Liver (tissue), 8 donors: ENCODE measurements at regions not wholly inside any gene's neighbourhood (a gene's known extent, or its start where the extent isn't known, plus 50 kb on each side); places are given as distances from the start of the nearest gene placed in this dataset.

ENCODE experiments used
- DNase-seq: peaks from one replicate; pipeline ENCODE4 v3.0.0-alpha.2; 2017; ENCODE audit warnings: low spot score
- H3K27ac ChIP-seq, 2 donors: one replicate each; pipeline ENCODE4 v1.7.0; 2013; ENCODE audit warnings: inconsistent platforms in 2 of 2, low read length in 2 of 2, control low read depth in 1 of 2, low read depth in 1 of 2, mild to moderate bottlenecking in 1 of 2
- H3K27me3 ChIP-seq, 4 donors: one replicate each; pipeline versions ENCODE4 v1.6.1 to v1.7.0; 2013; ENCODE audit warnings: low read length in 3 of 4, inconsistent platforms in 1 of 4, mild to moderate bottlenecking in 1 of 4, moderate library complexity in 1 of 4; ENCODE audit not compliant: control insufficient read depth in 4 of 4, insufficient read depth in 4 of 4
- H3K36me3 ChIP-seq, 4 donors: one replicate each; pipeline versions ENCODE4 v1.6.1 to v1.7.0; 2013; ENCODE audit warnings: low read length in 3 of 4, mild to moderate bottlenecking in 3 of 4, low read depth in 1 of 4, moderate library complexity in 1 of 4; ENCODE audit not compliant: control insufficient read depth in 4 of 4, insufficient read depth in 3 of 4
- H3K4me1 ChIP-seq, 4 donors: one replicate each; pipeline versions ENCODE4 v1.6.1 to v1.7.0; 2013; ENCODE audit warnings: low read length in 3 of 4, mild to moderate bottlenecking in 3 of 4, moderate library complexity in 1 of 4; ENCODE audit not compliant: control insufficient read depth in 4 of 4, insufficient read depth in 4 of 4
- H3K4me3 ChIP-seq, 3 donors: one replicate each; pipeline versions ENCODE4 v1.6.1 to v1.7.0; 2013; ENCODE audit warnings: low read length in 3 of 3, control low read depth in 1 of 3, low read depth in 1 of 3, mild to moderate bottlenecking in 1 of 3
- H3K9ac ChIP-seq, 2 donors: one replicate each; pipeline ENCODE4 v1.7.0; 2013; ENCODE audit warnings: low read length in 2 of 2, mild to moderate bottlenecking in 2 of 2, moderate library complexity in 2 of 2, control low read depth in 1 of 2, low read depth in 1 of 2
- H3K9me3 ChIP-seq, 4 donors: one replicate each; pipeline versions ENCODE4 v1.6.1 to v1.7.0; 2013; ENCODE audit warnings: low read length in 3 of 4; ENCODE audit not compliant: control insufficient read depth in 4 of 4
- FOXA1 ChIP-seq: IDR thresholded peaks from 2 replicates; pipeline ENCODE4 v1.6.1; 2016; ENCODE audit warnings: antibody characterized with exemption
- FOXA2 ChIP-seq: IDR thresholded peaks from 2 replicates; pipeline ENCODE4 v1.6.1; 2016; ENCODE audit warnings: antibody characterized with exemption
- GABPA ChIP-seq, 2 donors: IDR thresholded peaks in 1 of 2; conservative IDR thresholded peaks in 1 of 2; 2 replicates each; pipeline ENCODE4 v1.6.1; 2016; ENCODE audit warnings: antibody characterized with exemption in 2 of 2, mild to moderate bottlenecking in 1 of 2, moderate library complexity in 1 of 2
- HNF4A ChIP-seq, 2 donors: conservative IDR thresholded peaks; 2 replicates each; pipeline ENCODE4 v1.6.1; 2016; ENCODE audit warnings: antibody characterized with exemption in 2 of 2, mild to moderate bottlenecking in 2 of 2
- HNF4G ChIP-seq: IDR thresholded peaks from 2 replicates; pipeline ENCODE4 v1.6.1; 2016; ENCODE audit warnings: antibody characterized with exemption
- JUND ChIP-seq, 2 donors: IDR thresholded peaks; 2 replicates each; pipeline ENCODE4 v1.6.1; 2016; ENCODE audit warnings: antibody characterized with exemption in 2 of 2
- NR2F2 ChIP-seq: IDR thresholded peaks from 2 replicates; pipeline ENCODE4 v1.6.1; 2016; ENCODE audit warnings: antibody characterized with exemption
- RAD21 ChIP-seq, 2 donors: IDR thresholded peaks; 2 replicates each; pipeline ENCODE4 v1.6.1; 2016; ENCODE audit warnings: antibody characterized with exemption in 2 of 2, mild to moderate bottlenecking in 2 of 2
- RXRA ChIP-seq, 2 donors: IDR thresholded peaks; 2 replicates each; pipeline ENCODE4 v1.6.1; 2017 to 2018; ENCODE audit warnings: antibody characterized with exemption in 2 of 2, mild to moderate bottlenecking in 1 of 2
- SP1 ChIP-seq: IDR thresholded peaks from 2 replicates; pipeline ENCODE4 v1.6.1; 2018; ENCODE audit warnings: antibody characterized with exemption, mild to moderate bottlenecking
- TAF1 ChIP-seq: conservative IDR thresholded peaks from 2 replicates; pipeline ENCODE4 v1.6.1; 2016; ENCODE audit warnings: antibody characterized with exemption, mild to moderate bottlenecking
- YY1 ChIP-seq: IDR thresholded peaks from 2 replicates; pipeline ENCODE4 v1.6.1; 2016; ENCODE audit warnings: antibody characterized with exemption, mild to moderate bottlenecking
- WGBS: extraction: QIAGEN DNeasy Blood & Tissue Kit; methylation state at CpG from one replicate; pipeline ENCODE4 v1.1.7; 2013; 5-methylcytosine and 5-hydroxymethylcytosine counted together
- TF ChIP-seq, protein P1 (sequence below): IDR thresholded peaks from 2 replicates; pipeline ENCODE4 v1.6.1; 2016; ENCODE audit warnings: antibody characterized with exemption, mild to moderate bottlenecking
- TF ChIP-seq, protein P2 (sequence below): IDR thresholded peaks from 2 replicates; pipeline ENCODE4 v1.6.1; 2016; ENCODE audit warnings: antibody characterized with exemption
- TF ChIP-seq, protein P3 (sequence below): IDR thresholded peaks from 2 replicates; pipeline ENCODE4 v1.6.1; 2016; ENCODE audit warnings: antibody characterized with exemption
- TF ChIP-seq, protein P4 (sequence below): fragments of 150-350 bp; IDR thresholded peaks from 2 replicates; pipeline ENCODE4 v1.5.1; 2017; ENCODE audit warnings: improper control_type of control experiment, low read depth, low read length; ENCODE audit not compliant: missing input control
- TF ChIP-seq, protein P5 (sequence below): IDR thresholded peaks from 2 replicates; pipeline ENCODE4 v1.6.1; 2016; ENCODE audit warnings: antibody characterized with exemption
- donor health status: healthy.
- donor health status: healthy.
- donor health status: healthy.
- donor health status: healthy.
- donor health status: healthy.

DNA sequence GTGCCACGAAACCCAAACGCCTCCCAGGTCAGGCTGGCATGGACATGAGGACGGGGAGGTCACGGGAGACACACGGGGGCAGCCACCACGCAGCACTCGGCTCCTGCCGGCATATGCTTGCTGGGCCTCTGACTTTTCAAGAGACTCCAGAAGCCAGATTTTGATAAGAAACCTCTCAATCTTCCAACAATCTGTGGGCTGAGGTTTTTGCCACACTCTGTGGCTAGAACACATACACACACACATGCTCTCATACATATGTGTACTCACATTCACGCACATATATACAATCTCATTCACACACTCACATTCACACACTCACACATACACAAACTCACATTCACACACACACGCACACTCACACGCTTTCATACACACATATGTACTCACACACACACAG lies 86.7 kb upstream of the LINGO1 start:
- no peaks in the 10 kb centered on the region for H3K9me3 ChIP-seq
- H3K9ac ChIP-seq: no peak overlapping the region
- DNase-seq: no peak
- no peaks in the 10 kb centered on the region for H3K36me3 ChIP-seq
- H3K27ac ChIP-seq: no peak overlapping the region
- no peaks in the 10 kb centered on the region for H3K27me3 ChIP-seq
- H3K4me1 ChIP-seq: no peaks in the 10 kb centered on the region
- WGBS: 76% methylated on average over 11 of the region's 11 CpGs
- TF ChIP-seq FOXA1 (no peak), HNF4G (no peak), HNF4A (conservative IDR thresholded peaks at IDR 0.05) (no peak), RAD21 (IDR thresholded peaks at IDR 0.05) (no peak), NR2F2 (no peak), TAF1 (no peak), JUND (IDR thresholded peaks at IDR 0.05) (no peak), SP1 (no peak), YY1 (no peak), GABPA (IDR thresholded peaks at IDR 0.05 in 1 of 2, conservative IDR thresholded peaks at IDR 0.05 in 1 of 2) (no peak), FOXA2 (no peak), RXRA (IDR thresholded peaks at IDR 0.05) (no peak)
- TF ChIP-seq, protein P1, sequence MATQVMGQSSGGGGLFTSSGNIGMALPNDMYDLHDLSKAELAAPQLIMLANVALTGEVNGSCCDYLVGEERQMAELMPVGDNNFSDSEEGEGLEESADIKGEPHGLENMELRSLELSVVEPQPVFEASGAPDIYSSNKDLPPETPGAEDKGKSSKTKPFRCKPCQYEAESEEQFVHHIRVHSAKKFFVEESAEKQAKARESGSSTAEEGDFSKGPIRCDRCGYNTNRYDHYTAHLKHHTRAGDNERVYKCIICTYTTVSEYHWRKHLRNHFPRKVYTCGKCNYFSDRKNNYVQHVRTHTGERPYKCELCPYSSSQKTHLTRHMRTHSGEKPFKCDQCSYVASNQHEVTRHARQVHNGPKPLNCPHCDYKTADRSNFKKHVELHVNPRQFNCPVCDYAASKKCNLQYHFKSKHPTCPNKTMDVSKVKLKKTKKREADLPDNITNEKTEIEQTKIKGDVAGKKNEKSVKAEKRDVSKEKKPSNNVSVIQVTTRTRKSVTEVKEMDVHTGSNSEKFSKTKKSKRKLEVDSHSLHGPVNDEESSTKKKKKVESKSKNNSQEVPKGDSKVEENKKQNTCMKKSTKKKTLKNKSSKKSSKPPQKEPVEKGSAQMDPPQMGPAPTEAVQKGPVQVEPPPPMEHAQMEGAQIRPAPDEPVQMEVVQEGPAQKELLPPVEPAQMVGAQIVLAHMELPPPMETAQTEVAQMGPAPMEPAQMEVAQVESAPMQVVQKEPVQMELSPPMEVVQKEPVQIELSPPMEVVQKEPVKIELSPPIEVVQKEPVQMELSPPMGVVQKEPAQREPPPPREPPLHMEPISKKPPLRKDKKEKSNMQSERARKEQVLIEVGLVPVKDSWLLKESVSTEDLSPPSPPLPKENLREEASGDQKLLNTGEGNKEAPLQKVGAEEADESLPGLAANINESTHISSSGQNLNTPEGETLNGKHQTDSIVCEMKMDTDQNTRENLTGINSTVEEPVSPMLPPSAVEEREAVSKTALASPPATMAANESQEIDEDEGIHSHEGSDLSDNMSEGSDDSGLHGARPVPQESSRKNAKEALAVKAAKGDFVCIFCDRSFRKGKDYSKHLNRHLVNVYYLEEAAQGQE: no peak
- TF ChIP-seq, protein P2, sequence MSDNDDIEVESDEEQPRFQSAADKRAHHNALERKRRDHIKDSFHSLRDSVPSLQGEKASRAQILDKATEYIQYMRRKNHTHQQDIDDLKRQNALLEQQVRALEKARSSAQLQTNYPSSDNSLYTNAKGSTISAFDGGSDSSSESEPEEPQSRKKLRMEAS: no peak
- TF ChIP-seq, protein P3, sequence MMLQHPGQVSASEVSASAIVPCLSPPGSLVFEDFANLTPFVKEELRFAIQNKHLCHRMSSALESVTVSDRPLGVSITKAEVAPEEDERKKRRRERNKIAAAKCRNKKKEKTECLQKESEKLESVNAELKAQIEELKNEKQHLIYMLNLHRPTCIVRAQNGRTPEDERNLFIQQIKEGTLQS: no peak
- TF ChIP-seq, protein P4, sequence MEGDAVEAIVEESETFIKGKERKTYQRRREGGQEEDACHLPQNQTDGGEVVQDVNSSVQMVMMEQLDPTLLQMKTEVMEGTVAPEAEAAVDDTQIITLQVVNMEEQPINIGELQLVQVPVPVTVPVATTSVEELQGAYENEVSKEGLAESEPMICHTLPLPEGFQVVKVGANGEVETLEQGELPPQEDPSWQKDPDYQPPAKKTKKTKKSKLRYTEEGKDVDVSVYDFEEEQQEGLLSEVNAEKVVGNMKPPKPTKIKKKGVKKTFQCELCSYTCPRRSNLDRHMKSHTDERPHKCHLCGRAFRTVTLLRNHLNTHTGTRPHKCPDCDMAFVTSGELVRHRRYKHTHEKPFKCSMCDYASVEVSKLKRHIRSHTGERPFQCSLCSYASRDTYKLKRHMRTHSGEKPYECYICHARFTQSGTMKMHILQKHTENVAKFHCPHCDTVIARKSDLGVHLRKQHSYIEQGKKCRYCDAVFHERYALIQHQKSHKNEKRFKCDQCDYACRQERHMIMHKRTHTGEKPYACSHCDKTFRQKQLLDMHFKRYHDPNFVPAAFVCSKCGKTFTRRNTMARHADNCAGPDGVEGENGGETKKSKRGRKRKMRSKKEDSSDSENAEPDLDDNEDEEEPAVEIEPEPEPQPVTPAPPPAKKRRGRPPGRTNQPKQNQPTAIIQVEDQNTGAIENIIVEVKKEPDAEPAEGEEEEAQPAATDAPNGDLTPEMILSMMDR: no peak
- TF ChIP-seq, protein P5, sequence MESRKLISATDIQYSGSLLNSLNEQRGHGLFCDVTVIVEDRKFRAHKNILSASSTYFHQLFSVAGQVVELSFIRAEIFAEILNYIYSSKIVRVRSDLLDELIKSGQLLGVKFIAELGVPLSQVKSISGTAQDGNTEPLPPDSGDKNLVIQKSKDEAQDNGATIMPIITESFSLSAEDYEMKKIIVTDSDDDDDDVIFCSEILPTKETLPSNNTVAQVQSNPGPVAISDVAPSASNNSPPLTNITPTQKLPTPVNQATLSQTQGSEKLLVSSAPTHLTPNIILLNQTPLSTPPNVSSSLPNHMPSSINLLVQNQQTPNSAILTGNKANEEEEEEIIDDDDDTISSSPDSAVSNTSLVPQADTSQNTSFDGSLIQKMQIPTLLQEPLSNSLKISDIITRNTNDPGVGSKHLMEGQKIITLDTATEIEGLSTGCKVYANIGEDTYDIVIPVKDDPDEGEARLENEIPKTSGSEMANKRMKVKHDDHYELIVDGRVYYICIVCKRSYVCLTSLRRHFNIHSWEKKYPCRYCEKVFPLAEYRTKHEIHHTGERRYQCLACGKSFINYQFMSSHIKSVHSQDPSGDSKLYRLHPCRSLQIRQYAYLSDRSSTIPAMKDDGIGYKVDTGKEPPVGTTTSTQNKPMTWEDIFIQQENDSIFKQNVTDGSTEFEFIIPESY: no peak
- no peak overlapping the region for H3K4me3 ChIP-seq
